ENCODE measurements at regions not wholly inside any gene's neighbourhood (a gene's known extent, or its start where the extent isn't known, plus 50 kb on each side); places are given as distances from the start of the nearest gene placed in this dataset.

DNA sequence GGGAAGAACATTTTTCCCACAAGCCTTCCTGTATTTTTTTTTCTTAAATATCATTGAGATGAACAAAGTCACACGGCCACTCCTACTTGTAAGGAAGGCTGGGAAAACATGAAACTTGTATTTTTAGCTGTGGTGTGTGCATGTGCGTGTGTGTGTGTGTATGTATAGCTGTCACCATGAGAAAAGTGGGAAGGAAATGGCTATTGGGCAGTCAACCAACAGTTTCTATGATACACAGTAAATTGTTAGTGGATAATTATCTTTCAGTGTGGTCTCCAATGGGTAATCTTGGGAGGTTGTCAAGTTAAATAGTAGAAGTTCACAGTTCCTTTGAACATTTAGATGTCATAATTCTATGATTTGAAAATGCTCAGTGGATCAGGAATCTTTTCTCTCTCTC lies 132.7 kb upstream of the USP24 start:
- Mint-ChIP-seq H3K4me3 (ENCODE audit: low read depth, unreplicated experiment) (no peak overlapping the region), H3K27me3 (ENCODE audit: unreplicated experiment) (peaks cover 20% of the 10 kb centered on the region), H3K9me3 (ENCODE audit: low read depth, unreplicated experiment) (peaks cover 6% of the 10 kb centered on the region), H3K4me1 (ENCODE audit: low read depth, unreplicated experiment) (no peaks in the 10 kb centered on the region), H3K27ac (ENCODE audit: unreplicated experiment) (no peak overlapping the region), H3K36me3 (ENCODE audit: insufficient read depth, unreplicated experiment) (no peaks in the 10 kb centered on the region)
- TF ChIP-seq, protein P1, sequence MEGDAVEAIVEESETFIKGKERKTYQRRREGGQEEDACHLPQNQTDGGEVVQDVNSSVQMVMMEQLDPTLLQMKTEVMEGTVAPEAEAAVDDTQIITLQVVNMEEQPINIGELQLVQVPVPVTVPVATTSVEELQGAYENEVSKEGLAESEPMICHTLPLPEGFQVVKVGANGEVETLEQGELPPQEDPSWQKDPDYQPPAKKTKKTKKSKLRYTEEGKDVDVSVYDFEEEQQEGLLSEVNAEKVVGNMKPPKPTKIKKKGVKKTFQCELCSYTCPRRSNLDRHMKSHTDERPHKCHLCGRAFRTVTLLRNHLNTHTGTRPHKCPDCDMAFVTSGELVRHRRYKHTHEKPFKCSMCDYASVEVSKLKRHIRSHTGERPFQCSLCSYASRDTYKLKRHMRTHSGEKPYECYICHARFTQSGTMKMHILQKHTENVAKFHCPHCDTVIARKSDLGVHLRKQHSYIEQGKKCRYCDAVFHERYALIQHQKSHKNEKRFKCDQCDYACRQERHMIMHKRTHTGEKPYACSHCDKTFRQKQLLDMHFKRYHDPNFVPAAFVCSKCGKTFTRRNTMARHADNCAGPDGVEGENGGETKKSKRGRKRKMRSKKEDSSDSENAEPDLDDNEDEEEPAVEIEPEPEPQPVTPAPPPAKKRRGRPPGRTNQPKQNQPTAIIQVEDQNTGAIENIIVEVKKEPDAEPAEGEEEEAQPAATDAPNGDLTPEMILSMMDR (IDR thresholded peaks at IDR 0.05; ENCODE audit: unreplicated experiment): no peak
- BruUV-seq (replicated peaks): no TSS peak
- no peak for DNase-seq
- CTCF ChIA-PET: no interaction called here
- intact Hi-C loops (cut with micrococcal nuclease; ENCODE audit: unreplicated experiment): no loop called here

DNA sequence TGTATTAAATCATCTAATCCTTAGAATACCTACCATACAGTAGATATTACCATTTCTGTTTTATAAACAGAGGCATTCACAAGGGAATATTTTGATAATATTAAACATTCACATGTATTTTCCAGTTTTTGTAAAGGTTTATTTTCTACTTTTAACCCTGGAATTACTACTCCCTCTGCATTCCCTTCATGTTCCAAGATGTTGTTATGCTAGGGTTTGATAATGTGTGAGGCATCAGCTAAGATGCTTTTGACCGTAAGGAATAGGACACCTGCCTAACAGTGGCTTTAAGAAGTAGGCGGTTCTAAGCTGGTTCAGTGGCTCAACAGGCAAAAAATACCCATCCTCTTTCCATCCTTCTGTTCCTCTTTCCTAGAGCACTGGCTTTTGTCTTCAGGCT lies 131.9 kb upstream of the USP24 start:
- Mint-ChIP-seq H3K36me3 (ENCODE audit: insufficient read depth, unreplicated experiment) (no peaks in the 10 kb centered on the region), H3K27me3 (ENCODE audit: unreplicated experiment) (peaks cover 20% of the 10 kb centered on the region), H3K27ac (ENCODE audit: unreplicated experiment) (no peak overlapping the region), H3K9me3 (ENCODE audit: low read depth, unreplicated experiment) (peaks cover 5% of the 10 kb centered on the region), H3K4me3 (ENCODE audit: low read depth, unreplicated experiment) (no peak overlapping the region), H3K4me1 (ENCODE audit: low read depth, unreplicated experiment) (no peaks in the 10 kb centered on the region)
- no TSS peak for BruUV-seq (replicated peaks)
- TF ChIP-seq, protein P1 (IDR thresholded peaks at IDR 0.05; ENCODE audit: unreplicated experiment): no peak
- no peak for DNase-seq
- CTCF ChIA-PET: no interaction called here
- intact Hi-C loops (cut with micrococcal nuclease; ENCODE audit: unreplicated experiment): no loop called here

DNA sequence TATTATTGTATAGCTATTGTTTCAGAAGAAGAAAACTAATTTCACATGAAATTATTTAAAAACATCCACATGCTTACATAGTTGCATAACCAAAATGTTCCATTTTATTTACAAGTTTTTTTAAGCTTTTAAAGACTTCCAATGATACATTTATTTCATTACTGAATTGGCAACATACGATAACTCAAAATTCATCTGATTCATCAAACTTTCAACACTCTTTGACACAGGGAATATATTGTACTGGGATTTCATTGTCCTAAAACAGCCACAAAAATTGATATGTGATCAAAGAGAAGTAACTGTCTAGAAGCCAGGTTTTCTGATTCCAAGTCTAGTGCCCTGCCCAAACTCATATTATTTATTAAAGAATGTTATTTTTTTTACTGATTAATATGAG lies 131.4 kb upstream of the USP24 start:
- Mint-ChIP-seq H3K4me3 (ENCODE audit: low read depth, unreplicated experiment) (no peak overlapping the region), H3K27me3 (ENCODE audit: unreplicated experiment) (peaks cover 20% of the 10 kb centered on the region), H3K27ac (ENCODE audit: unreplicated experiment) (no peak overlapping the region), H3K36me3 (ENCODE audit: insufficient read depth, unreplicated experiment) (no peaks in the 10 kb centered on the region), H3K9me3 (ENCODE audit: low read depth, unreplicated experiment) (peaks cover 2% of the 10 kb centered on the region), H3K4me1 (ENCODE audit: low read depth, unreplicated experiment) (no peaks in the 10 kb centered on the region)
- BruUV-seq (replicated peaks): no TSS peak
- TF ChIP-seq, protein P1 (IDR thresholded peaks at IDR 0.05; ENCODE audit: unreplicated experiment): no peak
- CTCF ChIA-PET: no interaction called here
- DNase-seq: no peak
- intact Hi-C loops (cut with micrococcal nuclease; ENCODE audit: unreplicated experiment): no loop called here

DNA sequence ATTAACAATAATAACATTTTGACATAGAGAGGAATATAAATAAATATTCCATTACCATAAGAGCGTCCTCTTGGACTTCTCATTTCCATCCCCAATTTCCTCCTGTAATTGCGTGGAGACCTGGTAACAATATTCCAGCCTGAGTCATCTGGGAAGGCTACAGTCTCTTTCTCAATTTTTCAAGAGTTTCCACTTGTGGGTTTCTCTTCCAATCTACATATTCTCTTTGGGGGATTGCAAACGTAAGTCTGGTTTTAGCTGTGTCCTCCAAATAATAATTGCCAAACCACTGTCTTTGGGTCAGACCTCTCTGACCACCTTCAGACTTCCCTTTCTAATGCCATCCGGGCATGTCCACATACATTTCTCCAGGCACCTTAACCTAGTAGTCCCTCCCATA lies 124.5 kb upstream of the USP24 start:
- Mint-ChIP-seq H3K4me1 (ENCODE audit: low read depth, unreplicated experiment) (no peaks in the 10 kb centered on the region), H3K27me3 (ENCODE audit: unreplicated experiment) (peaks cover 5% of the 10 kb centered on the region), H3K9me3 (ENCODE audit: low read depth, unreplicated experiment) (peaks cover 12% of the 10 kb centered on the region), H3K36me3 (ENCODE audit: insufficient read depth, unreplicated experiment) (no peaks in the 10 kb centered on the region), H3K4me3 (ENCODE audit: low read depth, unreplicated experiment) (no peak overlapping the region), H3K27ac (ENCODE audit: unreplicated experiment) (no peak overlapping the region)
- CTCF ChIA-PET: no interaction called here
- intact Hi-C loops (cut with micrococcal nuclease; ENCODE audit: unreplicated experiment): no loop called here
- no peak for DNase-seq
- no TSS peak for BruUV-seq (replicated peaks)
- TF ChIP-seq, protein P1 (IDR thresholded peaks at IDR 0.05; ENCODE audit: unreplicated experiment): no peak

DNA sequence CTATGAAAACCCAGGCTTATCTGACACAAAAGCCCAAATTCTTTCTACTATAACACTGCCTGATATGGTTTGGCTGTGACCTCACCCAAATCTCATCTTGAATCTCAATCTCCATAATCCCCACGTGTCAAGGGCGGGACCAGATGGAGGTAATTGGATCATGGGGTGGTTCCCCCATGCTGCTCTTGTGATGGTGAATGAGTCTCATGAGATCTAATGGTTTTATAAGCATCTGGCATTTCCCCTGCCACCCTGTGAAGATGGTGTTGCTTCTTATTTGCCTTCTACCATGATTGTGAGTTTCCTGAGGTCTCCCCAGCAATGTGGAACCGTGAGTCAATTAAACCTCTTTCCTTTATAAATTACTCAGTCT lies 123.3 kb upstream of the USP24 start:
- CTCF ChIA-PET: no interaction called here
- Mint-ChIP-seq H3K4me3 (ENCODE audit: low read depth, unreplicated experiment) (no peak overlapping the region), H3K27ac (ENCODE audit: unreplicated experiment) (no peak overlapping the region), H3K4me1 (ENCODE audit: low read depth, unreplicated experiment) (no peaks in the 10 kb centered on the region), H3K36me3 (ENCODE audit: insufficient read depth, unreplicated experiment) (no peaks in the 10 kb centered on the region), H3K27me3 (ENCODE audit: unreplicated experiment) (peaks cover 8% of the 10 kb centered on the region), H3K9me3 (ENCODE audit: low read depth, unreplicated experiment) (peaks cover 12% of the 10 kb centered on the region)
- no TSS peak for BruUV-seq (replicated peaks)
- TF ChIP-seq, protein P1 (IDR thresholded peaks at IDR 0.05; ENCODE audit: unreplicated experiment): no peak
- no peak for DNase-seq
- intact Hi-C loops (cut with micrococcal nuclease; ENCODE audit: unreplicated experiment): no loop called here

Measured in Calu3 (cell line).